HG02571 (cell line): ENCODE measurements at regions not wholly inside any gene's neighbourhood (a gene's known extent, or its start where the extent isn't known, plus 50 kb on each side); places are given as distances from the start of the nearest gene placed in this dataset.
"Not testable (repeated sequence)": the region's sequence is repeated elsewhere in the genome, so short reads cannot be mapped to it uniquely, and the experiment has no call there.

Source experiments
- ATAC-seq: cut with Tn5 transposase; IDR thresholded peaks from one replicate; pipeline ENCODE4 v1.9.1; 2021; ENCODE audit warnings: mild to moderate bottlenecking, moderate library complexity; ENCODE audit not compliant: unreplicated experiment

DNA sequence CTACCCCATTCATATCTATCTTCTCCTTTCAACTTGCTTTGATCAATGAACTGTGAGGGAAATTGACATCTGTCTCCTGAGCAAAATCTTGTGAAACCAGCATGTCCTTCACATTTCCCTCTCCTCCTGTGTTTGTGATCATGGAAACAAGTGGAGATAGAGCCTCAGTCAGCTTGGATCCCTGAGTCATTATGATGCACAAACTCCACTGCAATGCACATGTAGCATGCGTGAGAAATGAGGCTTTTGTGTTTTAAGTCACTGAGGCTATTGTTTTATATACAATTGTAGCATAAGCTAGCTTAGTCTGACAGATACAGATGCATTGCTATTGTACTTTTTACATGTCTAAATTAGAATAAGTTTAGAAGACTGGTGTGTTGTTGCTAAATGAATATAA lies 85.2 kb upstream of the HNMT start:
- ATAC-seq = no peak

GRCh38 chr2:137881711-137882110 lies 82.6 kb upstream of the HNMT start:
- no peak for ATAC-seq

DNA sequence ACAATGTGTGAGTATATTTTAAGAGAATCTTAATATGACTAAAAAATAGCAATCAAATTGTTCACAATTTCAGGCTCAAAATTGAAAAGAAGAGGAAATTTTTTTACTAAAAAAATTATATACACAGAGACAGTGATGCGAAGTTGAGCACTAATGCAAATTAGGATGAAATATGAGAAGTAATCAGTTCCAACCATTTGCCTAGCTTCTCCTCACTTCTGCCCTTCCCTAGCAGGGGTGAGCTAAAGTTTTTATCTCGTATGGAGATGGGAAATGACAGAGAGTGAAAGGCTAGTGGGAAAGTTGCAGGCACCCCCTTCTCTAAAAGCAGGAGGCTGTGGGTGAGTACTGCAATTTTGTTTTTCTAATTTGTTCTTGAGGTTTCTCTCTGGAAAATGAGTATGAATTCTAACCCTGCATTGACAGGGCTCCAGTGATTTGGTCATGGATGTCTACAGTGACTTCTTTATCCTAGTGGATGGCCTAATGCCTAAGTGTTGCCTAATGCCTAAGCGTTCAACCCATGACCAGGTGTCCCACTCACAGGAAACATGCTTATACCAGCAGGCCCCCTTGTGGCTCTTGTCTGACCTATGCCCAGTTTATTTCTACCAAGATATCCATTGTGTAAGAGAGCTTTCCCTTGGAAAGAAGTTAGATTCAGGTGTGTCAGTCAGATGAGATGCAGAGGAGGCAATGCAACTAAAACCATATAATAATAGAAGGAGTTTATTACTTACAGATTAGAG lies 78.0 kb upstream of the HNMT start:
- ATAC-seq = no peak

GRCh38 chr2:137888845-137889244 lies 75.4 kb upstream of the HNMT start:
- ATAC-seq = no peak

DNA sequence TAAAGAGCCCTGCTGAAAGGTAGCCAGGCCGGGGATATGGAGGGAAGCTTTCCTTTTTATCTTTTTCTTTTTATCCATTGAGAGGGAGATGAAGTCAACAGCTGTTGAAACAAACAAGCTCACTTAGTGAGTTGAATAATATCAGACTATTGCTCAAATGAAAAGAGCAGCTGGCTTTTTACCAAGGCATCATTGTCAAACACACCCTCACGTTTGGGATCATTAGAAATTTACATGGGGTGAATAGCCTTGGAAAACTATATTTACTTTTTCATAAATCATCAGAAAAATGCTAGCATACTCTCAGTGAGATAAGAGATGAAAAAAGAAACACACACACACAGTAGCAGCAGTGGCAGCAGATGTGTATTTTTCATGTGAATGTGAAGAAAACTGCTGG lies 71.5 kb upstream of the HNMT start:
- no peak for ATAC-seq

GRCh38 chr2:137893145-137893544 lies 71.1 kb upstream of the HNMT start:
- ATAC-seq = no peak

DNA sequence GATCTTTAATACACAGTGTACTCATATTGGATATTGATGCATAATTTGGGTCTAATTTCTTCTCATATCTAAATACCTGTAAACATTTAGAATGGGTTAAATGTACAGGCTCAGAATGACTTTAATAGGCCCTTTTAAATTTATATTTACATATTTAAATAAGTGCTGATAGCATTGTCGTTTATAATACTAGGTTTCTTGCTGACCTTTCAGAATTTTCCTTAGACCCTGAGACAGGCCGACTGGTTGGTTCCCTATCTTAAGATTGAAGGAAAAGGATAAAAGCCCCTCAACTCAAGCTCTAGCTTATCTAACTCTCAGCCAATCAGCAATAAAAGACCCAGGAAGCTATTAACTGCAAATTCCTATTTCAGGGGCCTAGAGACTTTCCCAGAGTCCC lies 67.8 kb upstream of the HNMT start:
- no peak for ATAC-seq

GRCh38 chr2:137897082-137897481 lies 67.2 kb upstream of the HNMT start:
- ATAC-seq = no peak

DNA sequence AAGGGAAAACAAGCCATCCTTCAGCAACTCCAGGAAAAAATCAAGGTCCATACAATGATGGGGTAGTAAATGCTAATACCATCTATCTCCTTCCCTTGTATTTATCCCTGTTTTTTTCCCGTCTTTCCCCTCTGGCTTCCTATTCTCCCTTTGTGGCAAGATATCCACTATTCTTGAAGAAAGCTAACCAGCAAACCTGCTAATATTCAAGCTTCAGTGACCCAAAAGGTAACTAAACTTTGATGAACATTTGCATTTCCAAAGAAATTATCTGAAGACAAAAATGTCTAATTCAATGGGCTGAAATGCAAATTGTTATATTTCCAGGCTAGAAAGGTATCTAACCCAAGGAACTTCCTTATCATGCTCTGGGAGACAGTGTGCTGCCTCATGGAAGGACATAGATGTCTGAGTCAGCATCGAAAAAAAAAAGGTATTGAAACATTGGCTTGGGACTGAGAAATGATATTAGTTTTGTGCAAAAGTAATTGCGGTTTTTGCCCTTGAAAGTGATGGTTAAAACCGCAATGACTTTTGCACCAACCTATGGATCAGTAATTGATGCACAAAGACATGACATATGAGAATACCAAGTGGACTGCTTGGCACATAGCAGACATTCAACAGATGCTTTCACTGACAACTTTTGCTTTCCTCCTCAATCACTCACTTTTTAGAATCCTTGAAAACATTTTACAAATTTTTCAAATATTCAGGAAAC lies 63.7 kb upstream of the HNMT start:
- ATAC-seq = no peak

GRCh38 chr2:137910641-137911040 lies 53.6 kb upstream of the HNMT start:
- no peak for ATAC-seq

GRCh38 chr2:137912371-137912770 lies 51.9 kb upstream of the HNMT start:
- no peak for ATAC-seq

- ATAC-seq = no peak
Measured at GRCh38 chr2:137913169-137913568, 51.1 kb upstream of the HNMT start.

- not testable (repeated sequence) for ATAC-seq
Measured at GRCh38 chr2:137913648-137914047, 50.6 kb upstream of the HNMT start.
